ENCODE measurements at regions not wholly inside any gene's neighbourhood (a gene's known extent, or its start where the extent isn't known, plus 50 kb on each side); places are given as distances from the start of the nearest gene placed in this dataset.
"Not testable (repeated sequence)": the region's sequence is repeated elsewhere in the genome, so short reads cannot be mapped to it uniquely, and the experiment has no call there.

DNA sequence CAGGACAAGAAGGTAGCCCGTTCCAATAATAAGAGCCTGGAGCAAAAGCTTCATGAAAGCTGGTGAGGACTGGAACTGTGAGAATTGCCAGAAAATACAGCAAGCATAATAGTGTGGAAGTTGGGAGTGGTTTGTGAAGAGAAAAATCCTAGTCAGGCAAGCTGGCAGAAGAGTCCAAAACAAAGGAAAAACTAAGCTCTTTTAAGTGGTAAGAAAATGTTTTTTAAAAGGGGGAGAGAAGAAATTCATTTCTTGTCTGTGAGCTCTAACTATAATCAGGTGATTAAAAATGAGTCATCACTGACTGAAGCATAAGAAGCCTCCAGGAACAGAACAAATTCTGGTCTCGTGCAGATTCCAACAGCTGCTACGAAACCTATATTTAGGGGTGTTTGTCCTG is 102.6 kb downstream of the CAAP1 start:
- no peak for ATAC-seq
- DNase-seq, result no peak
- intact Hi-C loops (cut with DNase I), result no loop called here

DNA sequence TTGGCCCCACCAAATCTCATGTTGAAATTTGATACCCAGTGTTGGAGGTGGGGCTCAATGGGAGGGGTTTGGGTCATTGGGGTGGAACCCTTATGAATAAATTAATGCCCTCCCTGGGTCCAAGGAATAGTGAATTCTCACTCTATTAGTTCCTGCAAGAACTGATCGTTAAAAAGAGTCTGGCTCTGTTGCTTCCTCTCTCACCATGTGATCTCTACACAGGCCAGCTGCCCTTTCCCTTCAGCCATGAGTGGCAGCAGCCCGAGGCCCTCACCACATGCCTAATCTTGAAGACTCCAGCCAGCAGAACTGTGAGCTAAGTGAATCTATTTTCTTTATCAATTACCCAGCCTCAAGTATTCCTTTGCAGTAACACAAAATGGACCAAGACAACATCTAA is 106.0 kb downstream of the CAAP1 start:
- ATAC-seq, result no peak
- DNase-seq, result no peak
- intact Hi-C loops (cut with DNase I), result no loop called here

DNA sequence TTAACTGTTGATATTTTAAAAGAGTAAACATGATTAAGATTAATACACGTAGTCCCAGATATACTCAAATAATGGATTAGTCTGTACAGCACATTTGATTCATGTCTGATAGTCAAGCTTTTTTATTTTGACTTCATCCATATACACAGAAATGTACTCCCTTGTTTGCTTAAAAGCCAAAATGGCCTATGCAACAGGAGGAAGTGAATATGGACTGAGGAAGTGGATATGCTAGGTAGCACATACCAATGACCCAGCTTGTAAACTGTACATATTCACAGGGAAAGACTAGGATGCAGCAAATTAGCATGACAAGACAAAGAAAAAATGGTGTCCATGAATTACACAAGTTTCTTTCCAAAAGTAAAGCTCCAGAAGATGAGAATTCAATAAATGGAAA is 109.7 kb downstream of the CAAP1 start:
- intact Hi-C loops (cut with DNase I), result no loop called here
- ATAC-seq, result no peak
- no peak for DNase-seq

DNA sequence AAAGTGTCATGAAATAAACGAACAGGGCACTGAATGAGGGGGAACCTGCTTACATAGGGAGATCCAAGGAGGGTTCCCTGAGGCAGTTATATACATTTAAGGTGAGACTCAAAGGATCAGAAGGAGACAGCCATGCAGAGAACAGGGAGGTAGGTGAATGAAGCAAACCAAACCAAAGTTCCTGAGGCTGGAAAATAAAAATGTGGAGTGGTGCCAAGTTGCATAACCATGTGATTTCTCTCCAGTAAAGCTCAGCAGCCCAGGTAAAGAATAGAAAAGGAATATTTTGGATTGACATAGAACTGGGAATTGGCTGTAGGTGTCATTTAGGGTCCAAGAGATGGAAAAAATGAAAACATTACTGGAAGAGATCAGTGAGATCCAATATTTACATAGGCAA is 110.7 kb downstream of the CAAP1 start:
- intact Hi-C loops (cut with DNase I), result no loop called here
- DNase-seq, result no peak
- ATAC-seq, result no peak

DNA sequence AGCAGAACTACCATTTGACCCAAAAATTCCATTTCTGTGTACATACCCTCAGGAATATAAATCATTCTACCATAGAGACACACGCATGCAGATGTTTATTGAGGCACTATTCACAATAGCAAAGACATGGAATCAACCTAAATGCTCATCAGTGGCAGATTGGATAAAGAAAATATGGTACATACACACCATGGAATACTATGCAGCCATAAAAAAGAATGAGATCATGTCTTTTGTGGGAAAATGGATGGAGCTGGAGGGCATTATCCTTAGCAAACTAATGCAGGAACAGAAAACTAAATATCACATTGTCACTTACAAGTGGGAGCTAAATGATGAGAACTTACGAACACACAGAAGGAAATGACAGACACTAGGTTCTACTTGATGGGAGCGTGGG is 112.3 kb downstream of the CAAP1 start:
- intact Hi-C loops (cut with DNase I); ATAC-seq; DNase-seq: not testable (repeated sequence)

DNA sequence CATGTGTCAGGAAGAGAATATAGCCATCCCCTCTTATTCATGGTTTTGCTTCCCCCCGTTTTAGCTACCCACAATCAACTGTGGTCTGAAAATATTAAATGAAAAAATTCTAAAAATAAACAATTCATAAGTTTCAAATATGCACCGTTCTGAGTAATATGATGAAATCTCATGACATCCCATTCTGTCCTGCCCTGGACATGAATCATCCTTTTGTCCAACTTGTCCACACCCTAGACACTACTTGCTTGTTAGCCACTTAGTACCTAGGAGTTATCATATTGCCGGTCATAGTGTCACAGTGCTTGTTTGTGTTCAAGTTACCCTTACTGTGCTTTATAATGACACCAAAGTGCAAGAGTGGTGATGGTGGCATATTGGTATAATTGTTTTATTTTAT is 113.5 kb downstream of the CAAP1 start:
- intact Hi-C loops (cut with DNase I), result no loop called here
- no peak for DNase-seq
- ATAC-seq, result no peak

DNA sequence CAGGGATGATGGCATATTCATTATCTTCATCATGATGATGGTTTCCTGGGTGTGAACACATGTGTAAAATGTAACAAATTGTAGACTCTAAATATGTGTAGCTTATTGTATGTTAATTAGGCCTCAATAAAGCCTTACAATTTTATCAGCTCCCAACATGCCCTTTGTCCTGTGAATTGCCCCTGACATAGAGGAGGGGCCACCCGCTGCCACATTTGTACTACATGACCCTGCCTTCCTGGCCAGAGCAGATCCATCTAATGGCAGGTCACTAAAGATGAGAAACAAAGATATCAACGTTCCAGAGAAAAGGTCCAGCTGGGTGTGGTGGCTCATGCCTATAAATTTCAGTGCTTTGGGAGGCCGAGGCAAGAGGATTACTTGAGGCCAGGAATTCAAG is 117.2 kb downstream of the CAAP1 start:
- no peak for ATAC-seq
- no peak for DNase-seq
- intact Hi-C loops (cut with DNase I), result no loop called here

DNA sequence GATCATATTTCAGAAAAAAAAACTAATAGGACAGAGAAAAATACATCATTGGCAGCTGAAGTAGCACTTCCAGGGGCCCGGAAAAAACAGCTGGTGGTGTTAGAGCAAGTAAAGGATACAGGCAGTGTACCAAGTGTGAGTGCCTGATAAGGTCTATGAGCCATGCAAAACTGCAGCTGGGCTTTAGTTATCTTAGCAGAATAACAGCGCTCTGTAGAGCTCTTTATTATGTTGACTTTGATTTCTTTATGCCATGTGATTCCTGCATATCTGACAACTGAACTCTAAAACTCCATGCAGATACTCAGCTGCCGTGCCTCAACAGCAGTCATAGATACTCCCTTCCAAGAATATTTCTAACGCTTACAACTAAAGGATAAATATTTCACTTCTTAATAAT is 119.5 kb downstream of the CAAP1 start:
- intact Hi-C loops (cut with DNase I), result no loop called here
- DNase-seq, result no peak
- ATAC-seq, result no peak

DNA sequence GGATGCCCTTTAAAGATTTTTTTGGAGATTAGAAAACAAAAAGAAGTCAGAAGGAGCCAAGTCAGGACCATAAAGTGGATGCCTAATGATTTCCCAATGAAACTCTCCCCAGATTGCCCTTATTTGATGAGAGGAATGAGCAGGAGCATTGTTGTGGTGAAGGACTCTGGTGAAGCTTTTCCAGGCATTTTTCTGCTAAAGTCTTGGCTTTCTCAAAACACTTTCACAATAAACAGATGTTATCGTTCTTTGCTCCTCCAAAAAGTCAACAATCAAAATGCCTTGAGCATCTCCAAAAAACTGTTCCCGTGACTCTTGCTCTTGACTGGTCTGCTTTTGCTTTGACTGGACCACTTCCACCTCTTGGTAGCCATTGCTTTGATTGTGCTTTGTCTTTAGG is 121.8 kb downstream of the CAAP1 start:
- no peak for ATAC-seq
- intact Hi-C loops (cut with DNase I), result no loop called here
- DNase-seq, result no peak

DNA sequence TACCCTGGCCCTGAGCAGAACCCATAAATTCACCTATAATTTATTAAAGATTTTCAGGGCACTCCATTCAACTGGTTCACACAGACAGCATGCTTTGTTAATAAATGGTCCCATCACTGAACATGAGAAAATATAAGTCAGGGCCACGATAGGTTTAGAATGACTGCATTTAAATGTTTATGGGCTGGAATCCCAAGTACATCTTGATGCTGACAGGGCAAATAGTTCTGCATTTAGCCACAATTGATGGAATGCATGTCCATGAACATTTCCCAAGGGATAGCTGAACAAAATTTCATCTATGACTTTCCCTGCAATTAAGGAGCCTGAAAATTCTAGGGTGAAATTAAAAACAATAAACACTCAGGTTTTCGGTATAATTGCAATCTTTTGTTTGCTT is 124.5 kb downstream of the CAAP1 start:
- intact Hi-C loops (cut with DNase I), result no loop called here
- no peak for ATAC-seq

DNA sequence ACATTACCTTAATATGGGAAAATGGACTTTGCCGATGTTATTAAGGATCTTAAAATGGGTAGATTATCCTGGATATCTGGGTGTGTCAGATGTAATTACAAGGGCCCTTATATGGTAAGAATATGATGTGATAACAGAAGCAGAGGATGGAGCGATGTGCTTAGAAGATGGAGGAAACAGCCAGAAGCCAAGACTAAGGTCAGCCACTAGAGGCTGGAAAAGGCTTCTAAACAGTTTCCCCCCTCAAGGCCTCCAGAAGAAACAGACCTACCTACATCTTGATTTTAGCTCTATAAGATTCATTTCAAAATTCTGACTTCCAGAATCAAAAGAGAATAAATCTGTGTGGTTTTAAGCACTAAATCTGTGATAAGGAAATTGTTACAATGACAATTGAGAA is 131.9 kb downstream of the CAAP1 start:
- intact Hi-C loops (cut with DNase I), result no loop called here
- ATAC-seq (no peak), DNase-seq (no peak)

More for the DNA sequence above, 124.5 kb downstream of the CAAP1 start:
- DNase-seq, result no peak

DNA sequence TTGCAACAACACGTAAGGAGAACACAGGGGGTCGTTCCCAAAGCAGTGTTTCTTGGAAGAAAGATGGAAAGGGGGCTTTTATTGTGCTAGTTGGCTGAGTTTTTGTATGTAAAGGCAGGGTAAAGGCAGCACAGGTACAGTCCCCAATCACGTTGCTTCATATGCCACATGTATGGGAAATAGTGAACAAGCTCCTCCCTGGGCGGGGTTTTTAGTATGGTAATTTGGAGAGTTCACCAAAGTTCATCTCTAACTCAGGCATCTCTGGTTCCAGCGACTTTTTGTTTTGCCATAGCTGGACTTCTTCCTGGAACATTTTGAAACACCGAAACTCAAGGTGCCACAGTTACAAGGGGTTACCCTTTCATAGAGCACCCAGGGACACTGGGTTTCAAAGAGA is 133.9 kb downstream of the CAAP1 start:
- DNase-seq (no peak), ATAC-seq (no peak)
- intact Hi-C loops (cut with DNase I), result no loop called here

DNA sequence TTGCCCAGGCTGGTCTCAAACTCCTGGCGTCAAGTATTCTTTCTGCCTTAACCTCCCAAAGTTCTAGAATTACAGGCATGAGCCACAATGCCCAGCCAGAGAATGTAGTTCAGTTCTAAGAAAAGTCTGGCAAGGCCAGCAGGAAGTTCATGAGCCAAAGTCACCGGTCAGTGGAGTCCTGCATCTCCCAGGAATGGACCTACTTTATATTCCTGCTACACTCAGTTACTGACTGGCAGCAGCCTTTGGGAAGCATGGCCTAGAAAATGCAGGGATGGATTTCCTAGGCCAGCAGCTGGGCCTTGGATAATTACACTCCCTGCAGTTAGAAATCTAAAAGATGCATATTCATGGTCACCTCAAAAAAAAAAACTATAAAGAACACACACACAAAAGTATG is 135.7 kb downstream of the CAAP1 start:
- DNase-seq (no peak), ATAC-seq (no peak)
- intact Hi-C loops (cut with DNase I), result no loop called here

DNA sequence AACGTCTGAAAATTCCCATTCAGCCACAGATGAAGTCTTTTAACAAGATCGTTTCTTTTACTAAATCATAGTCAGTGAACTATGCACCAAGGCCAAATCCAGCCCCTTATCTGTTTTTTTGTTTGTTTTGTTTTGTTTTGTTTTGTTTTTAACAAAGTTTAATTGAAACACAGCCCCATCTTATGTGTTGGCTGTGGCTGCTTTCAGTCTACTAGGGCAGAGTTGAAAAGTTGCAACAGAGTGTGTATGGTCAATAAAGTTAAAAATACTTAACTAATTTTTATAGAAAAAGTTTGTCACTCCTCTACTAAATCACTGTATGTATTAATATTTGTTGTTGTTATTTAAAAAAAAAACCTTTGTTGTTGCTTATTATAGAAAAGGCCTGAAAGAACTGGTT is 137.1 kb downstream of the CAAP1 start:
- DNase-seq (no peak), ATAC-seq (no peak)
- intact Hi-C loops (cut with DNase I), result no loop called here

DNA sequence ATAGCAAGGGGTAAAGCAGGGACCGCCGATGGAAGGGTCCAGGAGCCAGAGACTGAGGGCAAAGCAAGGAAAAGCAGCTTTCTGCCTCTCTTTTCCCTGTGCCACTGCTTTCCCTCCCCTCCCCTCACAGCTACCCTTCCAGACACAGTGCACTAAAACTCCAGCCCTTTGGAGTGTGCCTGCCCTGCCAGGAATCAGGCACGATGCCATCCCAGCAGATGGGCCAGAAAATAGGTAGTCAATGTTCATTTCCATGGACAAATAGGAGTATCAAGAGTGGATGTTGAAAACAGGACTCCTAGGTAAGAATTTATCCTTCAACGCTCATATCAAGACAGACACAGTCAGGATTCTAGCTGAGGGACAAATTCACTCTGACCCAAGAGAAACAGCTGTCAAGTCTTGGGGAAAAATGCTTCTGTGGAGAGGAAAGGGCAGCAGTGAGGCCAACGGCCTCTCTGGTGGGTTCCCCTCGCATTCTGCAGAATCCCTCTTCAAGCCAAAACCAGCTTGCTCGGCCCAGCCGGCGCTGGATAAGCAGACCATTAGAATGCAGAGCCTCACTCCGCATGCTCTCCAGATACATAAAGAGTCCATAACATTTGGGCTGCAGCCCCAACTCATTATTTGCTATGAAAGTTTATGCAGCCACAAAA is 138.0 kb downstream of the CAAP1 start:
- intact Hi-C loops (cut with DNase I), result no loop called here
- no peak for DNase-seq
- peak in 1 of 2 donors; percentile 30 for ATAC-seq

DNA sequence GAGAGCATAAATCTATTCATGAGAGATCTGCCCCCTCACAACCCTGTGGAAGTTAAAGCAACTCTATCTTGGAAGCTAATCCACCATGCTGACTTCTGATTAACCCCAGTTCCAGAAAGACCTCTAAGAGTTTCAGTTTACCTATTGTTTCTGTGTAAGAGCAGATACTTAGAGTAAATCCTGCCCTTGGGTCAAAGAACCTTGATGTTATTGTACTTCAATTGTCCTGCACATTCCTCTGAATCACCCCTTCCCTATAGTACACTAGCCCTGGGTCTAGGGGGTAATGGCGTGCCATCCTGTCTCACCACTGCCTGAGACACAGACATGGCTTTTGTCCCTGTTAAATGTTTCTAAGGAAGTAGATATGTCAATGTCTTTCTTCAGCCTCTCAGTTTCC is 138.6 kb downstream of the CAAP1 start:
- ATAC-seq (no peak), DNase-seq (no peak)
- intact Hi-C loops (cut with DNase I), result no loop called here

DNA sequence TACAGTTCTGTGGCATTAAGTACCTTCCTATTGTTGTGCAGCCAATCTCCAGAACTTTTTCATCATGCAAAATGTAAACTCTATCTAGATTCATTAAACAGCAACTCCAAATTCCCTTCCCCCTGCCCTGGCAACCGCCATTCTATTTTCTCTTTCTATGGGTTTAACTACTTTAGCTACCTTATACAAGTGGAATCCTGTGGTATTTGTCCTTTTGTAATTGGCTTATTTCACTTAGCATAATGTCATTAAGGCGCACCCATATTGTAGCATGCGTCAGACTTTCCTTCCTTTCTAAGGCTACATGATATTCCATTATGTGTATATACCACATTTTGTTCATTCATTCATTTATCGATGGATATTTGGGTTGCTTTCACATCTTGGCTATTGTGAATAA is 142.4 kb downstream of the CAAP1 start:
- ATAC-seq (no peak), DNase-seq (no peak)
- intact Hi-C loops (cut with DNase I), result no loop called here

DNA sequence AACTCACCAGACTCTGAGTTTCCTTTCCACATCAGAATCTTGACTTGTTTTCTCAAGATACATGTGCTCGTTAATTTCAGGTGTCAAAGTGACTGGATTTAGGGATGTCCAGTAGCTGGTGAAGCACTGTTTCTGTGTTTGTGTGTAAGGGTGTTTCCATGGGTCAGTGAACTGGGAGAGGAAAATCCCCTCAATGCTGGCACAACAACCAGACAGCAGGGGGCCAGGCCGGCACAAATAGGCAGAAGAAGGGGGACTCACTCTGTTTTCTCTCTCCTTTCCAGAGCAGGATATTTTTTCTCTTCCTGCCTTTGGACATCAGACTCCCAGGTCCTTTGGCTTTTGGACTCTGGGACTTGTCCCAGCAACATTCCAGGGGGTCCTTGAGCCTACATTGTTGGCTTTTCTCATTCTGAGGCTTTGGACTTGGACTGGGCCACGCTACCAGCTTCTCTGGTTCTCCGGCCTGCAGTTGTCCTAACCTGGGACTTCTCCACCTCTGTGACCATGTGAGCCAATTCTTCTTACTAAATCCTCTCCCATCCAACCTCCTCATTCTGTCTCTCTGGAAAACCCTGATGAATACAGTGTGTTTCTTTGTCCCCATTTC is 144.0 kb downstream of the CAAP1 start:
- DNase-seq, result no peak
- ATAC-seq, result no peak
- intact Hi-C loops (cut with DNase I), result loop anchor here in 1 of 2 donors (10.0 kb wide), 1 partner anchor 226 kb away; no protein-coding TSS in a partner anchor

DNA sequence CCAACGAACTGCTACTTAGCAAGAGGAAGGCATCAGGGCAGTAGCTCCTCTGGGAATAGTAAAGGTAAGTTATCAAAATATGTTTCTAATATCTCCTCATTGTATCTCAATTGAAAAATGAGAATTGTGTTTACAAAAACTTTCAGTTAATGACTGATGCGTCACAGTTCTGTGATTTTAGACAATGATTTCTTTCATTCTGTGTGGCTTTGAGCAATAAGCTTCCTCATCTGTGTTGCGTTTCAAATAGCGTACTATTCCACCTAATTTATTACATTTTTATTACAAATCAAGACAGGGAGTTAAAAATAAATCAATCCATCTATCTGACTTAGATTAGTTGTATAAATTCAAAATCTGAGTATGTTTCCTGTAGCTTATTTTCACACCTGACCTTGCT is 145.0 kb downstream of the CAAP1 start:
- no peak for DNase-seq
- ATAC-seq, result no peak
- intact Hi-C loops (cut with DNase I), result loop anchor here in 1 of 2 donors (10.0 kb wide), 1 partner anchor 227 kb away; no protein-coding TSS in a partner anchor

DNA sequence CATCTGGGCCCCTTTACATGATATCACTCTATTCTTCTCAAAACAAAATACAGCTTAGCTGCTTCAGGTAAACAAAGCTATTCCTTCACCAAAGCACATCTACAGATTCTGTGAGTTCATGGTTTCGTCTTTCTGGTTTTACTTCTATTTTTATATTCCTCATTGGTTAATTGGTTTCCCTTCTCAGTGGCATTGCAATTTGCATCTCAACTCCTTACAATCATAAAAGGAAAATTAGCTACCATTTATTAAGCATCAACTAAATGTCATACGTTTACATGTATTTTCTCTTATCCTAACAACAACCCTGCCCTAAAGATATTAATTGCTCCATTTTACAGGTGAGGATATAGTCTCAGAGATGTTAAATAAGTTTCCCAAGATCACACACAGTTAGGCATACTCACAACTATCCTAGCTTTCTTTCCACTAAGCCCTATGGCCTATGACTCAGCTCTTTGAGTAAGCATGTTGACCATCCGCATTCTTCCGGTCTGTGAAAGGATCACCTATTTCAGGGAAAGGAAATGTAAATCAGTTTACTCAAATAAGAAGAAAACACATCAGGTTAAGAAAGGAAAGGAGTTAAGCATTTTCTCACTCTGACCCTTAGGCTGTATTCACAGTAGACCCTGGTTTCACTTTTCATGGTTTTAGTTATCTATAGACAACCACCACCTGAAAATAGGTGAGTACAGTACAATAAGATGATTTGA is 146.1 kb downstream of the CAAP1 start:
- ATAC-seq (no peak), DNase-seq (no peak)
- intact Hi-C loops (cut with DNase I), result loop anchor here in 1 of 2 donors (10.0 kb wide), 1 partner anchor 228 kb away; no protein-coding TSS in a partner anchor

DNA sequence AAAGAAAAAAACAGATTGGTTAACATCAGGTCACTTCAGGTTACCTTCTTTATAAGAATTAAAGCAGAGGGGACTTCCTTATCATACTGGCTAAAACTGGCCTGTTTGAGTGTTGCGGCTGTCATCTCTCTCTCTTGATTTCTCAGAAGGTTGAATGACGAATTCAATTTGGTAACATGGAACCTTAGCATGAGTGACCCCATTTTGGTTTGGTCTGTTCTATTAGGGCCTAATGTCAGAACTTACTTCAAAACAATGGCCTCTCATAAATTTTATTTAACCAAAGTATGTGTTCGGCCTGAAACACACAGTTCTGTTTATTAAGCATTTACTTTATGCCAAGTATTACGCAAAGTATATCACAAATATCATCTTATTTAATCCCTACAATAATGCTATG is 147.5 kb downstream of the CAAP1 start:
- DNase-seq (no peak), ATAC-seq (no peak)
- intact Hi-C loops (cut with DNase I), result loop anchor here in 1 of 2 donors (10.0 kb wide), 1 partner anchor 230 kb away; no protein-coding TSS in a partner anchor

All from left cardiac atrium (tissue), 4 donors.